ENCODE measurements at regions not wholly inside any gene's neighbourhood (a gene's known extent, or its start where the extent isn't known, plus 50 kb on each side); places are given as distances from the start of the nearest gene placed in this dataset.

GRCh38 chr20:60838297-60838696 is 413.8 kb upstream of the CDH4 start:
- no peak overlapping the region for H3K4me2 ChIP-seq (ENCODE audit: low read depth, low read length, poor library complexity, severe bottlenecking)
- H3K9me3 ChIP-seq (ENCODE audit: insufficient read depth, low read length): no peaks in the 10 kb centered on the region
- no peak overlapping the region for H3K4me3 ChIP-seq (ENCODE audit: insufficient read depth, low read length, poor library complexity, severe bottlenecking)
- no peak overlapping the region for H2AFZ ChIP-seq (ENCODE audit: low read depth, low read length, severe bottlenecking)
- H4K20me1 ChIP-seq (ENCODE audit: low read depth, low read length): no peaks in the 10 kb centered on the region
- no peaks in the 10 kb centered on the region for H3K27me3 ChIP-seq (ENCODE audit: low read length)
- no peak overlapping the region for H3K27ac ChIP-seq (ENCODE audit: low read depth, low read length)
- H3K36me3 ChIP-seq (ENCODE audit: low read length): no peaks in the 10 kb centered on the region
- TF ChIP-seq EZH2phosphoT487 (conservative IDR thresholded peaks at IDR 0.05; ENCODE audit: low read length) (no peak), CTCF (IDR thresholded peaks at IDR 0.05; ENCODE audit: insufficient read depth, low read length, poor library complexity, severe bottlenecking) (no peak)
- no peaks in the 10 kb centered on the region for H3K9me2 ChIP-seq (replicated peaks; ENCODE audit: insufficient read depth, low read length)
- H3K79me2 ChIP-seq (ENCODE audit: insufficient read depth, low read length): no peaks in the 10 kb centered on the region
- no peaks in the 10 kb centered on the region for H3F3A ChIP-seq (ENCODE audit: insufficient read depth)
- no peak overlapping the region for H3K9ac ChIP-seq (ENCODE audit: low read length)

GRCh38 chr20:60840971-60841370 is 411.1 kb upstream of the CDH4 start:
- Histone ChIP-seq H3K27me3 (ENCODE audit: low read length) (no peaks in the 10 kb centered on the region), H3K9ac (ENCODE audit: low read length) (no peak overlapping the region), H3K36me3 (ENCODE audit: low read length) (no peaks in the 10 kb centered on the region), H3K79me2 (ENCODE audit: insufficient read depth, low read length) (no peaks in the 10 kb centered on the region), H3K9me3 (ENCODE audit: insufficient read depth, low read length) (no peaks in the 10 kb centered on the region), H2AFZ (ENCODE audit: low read depth, low read length, severe bottlenecking) (no peak overlapping the region), H3K27ac (ENCODE audit: low read depth, low read length) (no peak overlapping the region), H3K9me2 (replicated peaks; ENCODE audit: insufficient read depth, low read length) (no peaks in the 10 kb centered on the region), H3F3A (ENCODE audit: insufficient read depth) (no peaks in the 10 kb centered on the region), H3K4me3 (ENCODE audit: insufficient read depth, low read length, poor library complexity, severe bottlenecking) (no peak overlapping the region), H4K20me1 (ENCODE audit: low read depth, low read length) (no peaks in the 10 kb centered on the region), H3K4me2 (ENCODE audit: low read depth, low read length, poor library complexity, severe bottlenecking) (no peak overlapping the region)
- TF ChIP-seq EZH2phosphoT487 (conservative IDR thresholded peaks at IDR 0.05; ENCODE audit: low read length) (no peak), CTCF (IDR thresholded peaks at IDR 0.05; ENCODE audit: insufficient read depth, low read length, poor library complexity, severe bottlenecking) (no peak)

GRCh38 chr20:60845146-60845545 is 406.9 kb upstream of the CDH4 start:
- H3K79me2 ChIP-seq (ENCODE audit: insufficient read depth, low read length): no peaks in the 10 kb centered on the region
- no peak overlapping the region for H2AFZ ChIP-seq (ENCODE audit: low read depth, low read length, severe bottlenecking)
- no peak overlapping the region for H3K4me3 ChIP-seq (ENCODE audit: insufficient read depth, low read length, poor library complexity, severe bottlenecking)
- no peaks in the 10 kb centered on the region for H3K9me3 ChIP-seq (ENCODE audit: insufficient read depth, low read length)
- no peaks in the 10 kb centered on the region for H4K20me1 ChIP-seq (ENCODE audit: low read depth, low read length)
- 0 out of 2 replicates have a peak, but pooled peaks cover 3% of the 10 kb centered on the region for H3K27me3 ChIP-seq (ENCODE audit: low read length)
- no peaks in the 10 kb centered on the region for H3K9me2 ChIP-seq (replicated peaks; ENCODE audit: insufficient read depth, low read length)
- H3K9ac ChIP-seq (ENCODE audit: low read length): no peak overlapping the region
- no peak for TF ChIP-seq EZH2phosphoT487 (conservative IDR thresholded peaks at IDR 0.05; ENCODE audit: low read length)
- no peak for TF ChIP-seq CTCF (IDR thresholded peaks at IDR 0.05; ENCODE audit: insufficient read depth, low read length, poor library complexity, severe bottlenecking)
- H3K4me2 ChIP-seq (ENCODE audit: low read depth, low read length, poor library complexity, severe bottlenecking): no peak overlapping the region
- H3F3A ChIP-seq (ENCODE audit: insufficient read depth): no peaks in the 10 kb centered on the region
- H3K36me3 ChIP-seq (ENCODE audit: low read length): no peaks in the 10 kb centered on the region
- no peak overlapping the region for H3K27ac ChIP-seq (ENCODE audit: low read depth, low read length)
